Keratinocyte (primary cell): ENCODE measurements at regions not wholly inside any gene's neighbourhood (a gene's known extent, or its start where the extent isn't known, plus 50 kb on each side); places are given as distances from the start of the nearest gene placed in this dataset.

Experiments used
- CTCF ChIP-seq, 3 experiments: IDR thresholded peaks in 1 of 3; conservative IDR thresholded peaks in 1 of 3; optimal IDR thresholded peaks in 1 of 3; 2 replicates in 2 of 3; 3 replicates in 1 of 3; pipeline versions ENCODE3 to v1.5.1; 2011; ENCODE audit warnings: low read length in 3 of 3, mild to moderate bottlenecking in 3 of 3, moderate library complexity in 2 of 3, control low read depth in 1 of 3, inconsistent platforms in 1 of 3; ENCODE audit not compliant: insufficient read depth in 2 of 3; ENCODE audit errors: extremely low read depth in 1 of 3
- EZH2 ChIP-seq: IDR thresholded peaks from one replicate; pipeline ENCODE4 v1.6.1; 2012; ENCODE audit warnings: inconsistent platforms, mild to moderate bottlenecking, low read length, moderate library complexity

DNA sequence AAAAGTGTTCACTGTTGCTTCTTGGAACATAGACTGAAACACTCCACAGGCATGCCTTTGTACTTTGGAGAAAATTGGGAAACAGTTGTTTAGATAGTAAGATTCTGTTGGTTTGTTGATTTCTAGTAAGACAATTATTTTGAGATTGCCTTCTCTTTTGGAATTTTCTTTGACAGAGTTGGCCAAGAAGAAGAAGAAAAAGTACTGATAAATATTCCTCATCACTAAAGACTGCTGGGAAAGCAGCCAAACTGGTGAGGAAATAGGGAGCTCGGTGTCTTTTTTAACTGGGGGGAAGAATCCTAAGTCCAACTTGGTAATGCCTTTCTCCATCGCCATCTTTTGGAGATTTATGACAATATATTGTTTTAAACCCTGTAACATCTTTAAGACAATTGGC, 370.7 kb downstream of the GPAT3 start:
- TF ChIP-seq CTCF (optimal IDR thresholded peaks at IDR 0.05 in 1 of 3, IDR thresholded peaks at IDR 0.05 in 1 of 3, conservative IDR thresholded peaks at IDR 0.05 in 1 of 3; ENCODE audit: extremely low read depth in 1 of 3, insufficient read depth in 2 of 3, low read length in 3 of 3) (no peak), EZH2 (no peak)
